Activated CD8-positive, alpha-beta memory T cell treated with anti-CD3 and anti-CD28 coated beads, Interleukin-2, amount 10 ng/mL, durations not matched to agents 7 days and 5 days (primary cell): ENCODE measurements at regions not wholly inside any gene's neighbourhood (a gene's known extent, or its start where the extent isn't known, plus 50 kb on each side); places are given as distances from the start of the nearest gene placed in this dataset.

Experiments
- ATAC-seq: fragments of 150-1000 bp; cut with Tn5 transposase; one replicate; pipeline ENCODE4 v1.10.0; 2021; ENCODE audit warnings: moderate library complexity
- CTCF ChIA-PET: fragments of 350-600 bp; sonication (Branson Sonifier 250); formaldehyde crosslinking; loops from one replicate; lab custom pipeline; 2021; ENCODE audit warnings: antibody characterized with exemption; lab: Charles Lee
- DNase-seq: peaks from one replicate; pipeline ENCODE4 v3.0.0-alpha.2; 2020
- H3K27ac Mint-ChIP-seq: one replicate; pipeline ENCODE4 v1.8.0; 2021; ENCODE audit warnings: mild to moderate bottlenecking, mixed read lengths
- H3K27me3 Mint-ChIP-seq: one replicate; pipeline ENCODE4 v1.8.0; 2021; ENCODE audit warnings: mixed read lengths
- H3K36me3 Mint-ChIP-seq: one replicate; pipeline ENCODE4 v1.8.0; 2021; ENCODE audit warnings: mild to moderate bottlenecking, mixed read lengths
- H3K4me1 Mint-ChIP-seq: one replicate; pipeline ENCODE4 v1.8.0; 2021; ENCODE audit warnings: mixed read lengths
- H3K4me3 Mint-ChIP-seq: one replicate; pipeline ENCODE4 v1.8.0; 2021; ENCODE audit warnings: mild to moderate bottlenecking, moderate library complexity, mixed read lengths
- H3K9me3 Mint-ChIP-seq: one replicate; pipeline ENCODE4 v1.8.0; 2022; ENCODE audit warnings: low read depth, mixed read lengths

DNA sequence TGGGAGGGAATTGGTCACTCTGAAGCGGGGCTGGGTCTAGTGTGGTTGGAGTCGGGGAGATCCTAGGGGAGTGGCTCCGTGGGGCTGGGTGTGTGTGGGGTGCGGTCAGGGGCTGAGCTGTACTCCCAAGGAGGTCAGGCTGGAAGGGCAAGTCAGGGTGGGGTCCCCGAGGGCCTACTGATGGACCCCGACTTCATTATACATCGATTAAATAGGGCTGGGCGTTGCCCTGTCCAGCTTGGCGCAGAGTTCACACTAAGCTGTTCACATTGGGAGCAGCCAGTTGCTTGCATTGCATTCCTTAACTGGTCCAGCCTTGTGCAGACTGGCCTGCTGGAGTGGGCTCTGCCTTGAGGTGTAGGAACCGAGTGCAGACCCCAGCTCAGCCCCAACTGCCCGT, 131.2 kb downstream of the ASB1 start:
- no peak overlapping the region for H3K4me3 Mint-ChIP-seq
- no peaks in the 10 kb centered on the region for H3K27me3 Mint-ChIP-seq
- CTCF ChIA-PET, result no interaction called here
- DNase-seq (no peak), ATAC-seq (no peak)
- no peaks in the 10 kb centered on the region for H3K4me1 Mint-ChIP-seq
- no peak overlapping the region for H3K27ac Mint-ChIP-seq
- no peaks in the 10 kb centered on the region for H3K36me3 Mint-ChIP-seq
- no peaks in the 10 kb centered on the region for H3K9me3 Mint-ChIP-seq

DNA sequence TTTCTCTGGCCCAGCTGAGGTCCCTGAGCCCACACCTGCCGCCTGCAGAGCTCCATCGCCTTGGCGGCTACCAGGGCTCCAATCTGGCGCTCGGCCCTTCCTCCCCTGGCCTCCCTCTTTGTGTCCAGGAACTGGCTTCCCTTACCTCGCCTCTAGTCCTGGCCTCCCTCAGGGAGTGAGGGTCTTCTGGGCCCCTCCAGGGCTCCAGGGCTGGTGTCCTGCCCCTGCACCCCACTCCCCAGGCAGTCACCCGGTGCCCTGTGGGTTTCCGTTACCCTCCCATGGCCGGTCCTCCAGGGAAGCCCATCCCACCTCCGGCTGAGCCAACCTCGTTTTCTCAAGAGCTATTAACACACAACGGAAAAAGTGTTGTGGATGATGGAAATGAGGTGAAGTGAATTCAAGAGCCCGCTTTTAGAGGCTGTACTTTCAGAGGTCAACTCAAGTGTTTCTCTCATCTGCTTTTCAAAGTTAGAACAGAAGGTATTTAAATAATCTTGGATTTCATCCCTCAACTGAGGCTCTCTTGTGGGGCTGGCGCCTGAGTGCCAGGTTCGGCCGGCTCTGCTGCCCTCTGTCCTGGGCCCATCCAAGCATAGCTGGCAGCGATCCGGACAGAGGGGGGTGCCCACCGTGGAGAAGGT, 131.9 kb downstream of the ASB1 start:
- no peaks in the 10 kb centered on the region for H3K36me3 Mint-ChIP-seq
- DNase-seq (no peak), ATAC-seq (no peak)
- no peaks in the 10 kb centered on the region for H3K4me1 Mint-ChIP-seq
- H3K4me3 Mint-ChIP-seq, result no peak overlapping the region
- no peaks in the 10 kb centered on the region for H3K9me3 Mint-ChIP-seq
- H3K27me3 Mint-ChIP-seq, result peaks cover 6% of the 10 kb centered on the region
- H3K27ac Mint-ChIP-seq, result no peak overlapping the region
- CTCF ChIA-PET, result interaction anchor here (0.8 kb wide), 1 partner anchor 187 kb away, joined by 3 read pairs; no protein-coding TSS in a partner anchor

GRCh38 chr2:238560234-238560633, 133.5 kb downstream of the ASB1 start:
- CTCF ChIA-PET, result no interaction called here
- ATAC-seq (no peak), DNase-seq (no peak)
- Mint-ChIP-seq H3K27ac (no peak overlapping the region), H3K9me3 (no peaks in the 10 kb centered on the region), H3K4me1 (no peaks in the 10 kb centered on the region), H3K27me3 (peaks cover 6% of the 10 kb centered on the region), H3K4me3 (no peak overlapping the region), H3K36me3 (no peaks in the 10 kb centered on the region)

DNA sequence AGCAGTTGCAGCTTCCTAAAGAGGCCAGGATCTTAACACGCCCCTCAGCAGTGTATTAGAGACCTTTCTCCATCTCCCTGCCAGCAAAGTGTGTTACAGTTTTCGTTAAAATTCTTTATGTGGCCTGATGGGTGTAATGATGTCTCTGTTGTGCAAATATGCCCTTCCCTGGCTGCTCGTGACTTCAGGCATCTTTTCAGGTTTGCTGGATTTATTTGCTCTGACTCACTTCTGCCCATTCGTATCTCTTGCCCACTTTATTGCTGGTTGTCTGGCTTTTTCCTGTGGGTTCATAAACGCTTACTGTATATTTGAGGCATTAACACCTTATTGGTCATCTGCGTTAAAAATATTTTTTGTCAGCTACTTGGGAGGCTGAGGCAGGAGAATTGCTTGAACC, 134.5 kb downstream of the ASB1 start:
- DNase-seq, result no peak
- Mint-ChIP-seq H3K36me3 (no peaks in the 10 kb centered on the region), H3K27ac (no peak overlapping the region), H3K9me3 (no peaks in the 10 kb centered on the region), H3K4me3 (no peak overlapping the region), H3K27me3 (peaks cover 6% of the 10 kb centered on the region), H3K4me1 (no peaks in the 10 kb centered on the region)
- CTCF ChIA-PET, result no interaction called here
- ATAC-seq, result no peak

GRCh38 chr2:238562446-238562845, 135.7 kb downstream of the ASB1 start:
- Mint-ChIP-seq H3K4me3 (no peak overlapping the region), H3K36me3 (no peaks in the 10 kb centered on the region), H3K27ac (no peak overlapping the region), H3K9me3 (no peaks in the 10 kb centered on the region), H3K4me1 (no peaks in the 10 kb centered on the region), H3K27me3 (peaks cover 6% of the 10 kb centered on the region)
- CTCF ChIA-PET, result no interaction called here
- no peak for DNase-seq
- no peak for ATAC-seq

GRCh38 chr2:238563551-238563950, 136.8 kb downstream of the ASB1 start:
- Mint-ChIP-seq H3K27ac (no peak overlapping the region), H3K4me3 (no peak overlapping the region), H3K4me1 (no peaks in the 10 kb centered on the region), H3K27me3 (peaks cover 6% of the 10 kb centered on the region), H3K36me3 (no peaks in the 10 kb centered on the region), H3K9me3 (no peaks in the 10 kb centered on the region)
- CTCF ChIA-PET, result no interaction called here
- ATAC-seq, result no peak
- no peak for DNase-seq

DNA sequence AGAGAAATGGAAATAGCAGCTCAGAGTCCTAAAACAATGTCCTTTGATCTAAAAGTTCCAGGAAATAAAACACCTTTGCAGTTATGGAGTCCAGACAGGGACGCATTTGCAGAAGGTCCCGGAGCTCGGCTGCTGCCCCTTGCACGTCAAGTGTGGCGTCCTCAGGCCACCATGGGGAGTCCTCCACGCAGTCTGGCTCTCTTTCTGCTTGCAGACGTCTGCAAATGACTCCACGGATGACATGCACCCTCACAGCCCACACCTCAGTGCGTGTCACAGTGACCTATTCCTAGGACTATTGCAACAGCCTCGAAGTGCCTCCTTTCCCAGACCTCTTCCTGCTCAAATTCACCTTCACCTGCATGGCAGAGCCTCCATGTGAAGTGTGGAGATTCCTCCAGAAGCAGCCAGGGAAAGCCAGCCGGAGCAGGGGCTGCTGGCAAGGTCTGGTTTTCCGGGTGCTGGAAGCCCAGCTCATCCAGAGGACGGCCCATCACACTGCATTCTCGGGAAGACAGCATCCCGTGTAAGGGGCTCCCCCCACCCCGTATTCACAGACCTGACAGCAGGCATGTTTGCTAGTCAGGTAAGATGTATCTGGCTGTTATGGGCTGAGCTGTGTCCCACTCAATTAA, 137.7 kb downstream of the ASB1 start:
- H3K4me3 Mint-ChIP-seq, result no peak overlapping the region
- H3K27ac Mint-ChIP-seq, result no peak overlapping the region
- no peaks in the 10 kb centered on the region for H3K9me3 Mint-ChIP-seq
- H3K27me3 Mint-ChIP-seq, result peaks cover 6% of the 10 kb centered on the region
- DNase-seq, result no peak
- no peaks in the 10 kb centered on the region for H3K4me1 Mint-ChIP-seq
- H3K36me3 Mint-ChIP-seq, result no peaks in the 10 kb centered on the region
- ATAC-seq, result no peak
- CTCF ChIA-PET, result no interaction called here

DNA sequence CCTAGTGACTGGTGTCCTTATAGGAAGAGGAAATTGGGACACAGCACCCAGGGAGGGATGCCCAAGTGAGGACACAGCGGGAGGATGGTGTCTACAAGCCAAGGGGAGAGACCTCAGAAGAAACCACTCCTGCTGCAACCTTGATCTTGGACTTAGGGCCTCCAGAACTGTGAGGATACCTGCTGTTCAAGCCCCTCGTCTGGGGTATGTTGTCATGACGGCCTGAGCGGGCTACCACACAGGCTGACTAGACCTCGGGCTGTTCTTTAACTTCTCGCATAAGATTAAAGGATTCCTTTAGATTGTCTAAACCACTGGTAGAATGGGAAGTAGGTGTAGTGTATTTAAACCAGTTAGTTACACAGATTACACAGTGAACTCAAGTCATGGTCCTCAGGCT, 138.3 kb downstream of the ASB1 start:
- Mint-ChIP-seq H3K36me3 (no peaks in the 10 kb centered on the region), H3K4me1 (no peaks in the 10 kb centered on the region)
- ATAC-seq, result no peak

GRCh38 chr2:238566001-238566645, 139.4 kb downstream of the ASB1 start:
- Mint-ChIP-seq H3K9me3 (no peaks in the 10 kb centered on the region), H3K27me3 (peaks cover 6% of the 10 kb centered on the region), H3K27ac (no peak overlapping the region), H3K4me1 (no peaks in the 10 kb centered on the region), H3K4me3 (no peak overlapping the region), H3K36me3 (no peaks in the 10 kb centered on the region)
- DNase-seq (no peak), ATAC-seq (no peak)
- CTCF ChIA-PET, result no interaction called here

More for the DNA sequence above, 138.3 kb downstream of the ASB1 start:
- H3K27ac Mint-ChIP-seq, result no peak overlapping the region
- peaks cover 6% of the 10 kb centered on the region for H3K27me3 Mint-ChIP-seq
- no peak overlapping the region for H3K4me3 Mint-ChIP-seq
- no peak for DNase-seq
- CTCF ChIA-PET, result no interaction called here
- H3K9me3 Mint-ChIP-seq, result no peaks in the 10 kb centered on the region

DNA sequence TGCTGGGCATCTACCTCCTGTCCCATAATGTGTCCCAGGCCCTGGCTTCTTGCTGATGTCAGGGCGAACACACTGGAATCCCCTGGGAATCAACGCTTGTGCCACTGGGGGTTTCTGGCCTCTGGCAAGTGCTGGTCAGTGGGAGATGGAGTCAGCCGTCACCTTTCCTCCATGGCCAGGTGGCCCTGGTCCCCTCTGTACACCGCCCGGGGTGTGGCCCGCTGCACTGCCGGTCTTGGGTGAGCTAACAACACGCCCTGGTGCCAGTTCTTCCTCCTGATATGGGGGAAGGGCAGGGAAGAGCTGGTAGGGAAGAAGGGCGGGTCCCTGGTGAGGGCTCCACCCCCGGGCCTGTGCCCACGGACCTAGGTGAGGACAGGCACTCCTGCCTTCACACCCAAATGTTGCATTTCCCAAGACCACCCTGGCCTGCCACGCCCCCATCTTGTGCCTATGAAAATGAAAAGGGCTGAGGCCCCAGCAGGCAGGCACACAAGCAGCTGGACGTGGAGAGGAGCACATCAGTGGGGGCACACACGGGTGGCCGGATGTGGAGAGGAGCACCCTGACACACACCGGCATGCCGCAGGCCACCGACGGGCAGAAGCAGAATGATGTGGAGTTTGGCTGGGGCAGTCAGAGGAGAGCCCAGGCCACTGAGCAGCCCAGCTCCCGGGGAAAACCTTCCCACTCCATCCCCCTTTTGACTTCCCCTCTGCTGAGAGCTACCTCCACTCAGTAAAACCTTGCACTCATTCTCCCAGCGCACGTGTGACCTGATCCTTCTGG, 140.5 kb downstream of the ASB1 start:
- Mint-ChIP-seq H3K27me3 (peaks cover 6% of the 10 kb centered on the region), H3K4me1 (no peaks in the 10 kb centered on the region), H3K36me3 (no peaks in the 10 kb centered on the region), H3K4me3 (no peak overlapping the region), H3K27ac (no peak overlapping the region), H3K9me3 (no peaks in the 10 kb centered on the region)
- DNase-seq (no peak), ATAC-seq (no peak)
- CTCF ChIA-PET, result no interaction called here

DNA sequence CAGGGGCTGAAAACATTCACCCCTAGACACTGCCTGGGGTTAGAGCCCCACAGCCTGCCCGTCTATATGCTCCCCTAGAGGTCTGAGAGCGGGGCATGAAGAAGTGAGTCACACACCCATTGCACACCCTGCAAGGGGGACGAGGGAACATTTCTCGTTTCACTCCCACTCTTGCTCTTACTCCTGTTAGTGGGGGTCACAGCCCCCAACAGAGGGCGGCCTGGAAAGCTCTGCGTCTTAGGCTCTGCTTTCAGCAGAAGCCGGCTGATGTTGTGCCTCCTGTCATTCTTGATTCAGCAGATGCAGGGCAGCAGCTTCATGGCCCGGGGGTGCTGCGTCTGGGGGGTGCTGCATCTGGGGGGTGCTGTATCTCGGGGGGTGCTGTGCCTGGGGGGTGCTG, 141.3 kb downstream of the ASB1 start:
- ATAC-seq, result no peak
- CTCF ChIA-PET, result interaction anchor here (1.1 kb wide), 1 partner anchor 218 kb away, joined by 3 read pairs; no protein-coding TSS in a partner anchor
- Mint-ChIP-seq H3K4me3 (no peak overlapping the region), H3K36me3 (no peaks in the 10 kb centered on the region), H3K4me1 (no peaks in the 10 kb centered on the region), H3K27me3 (peaks cover 6% of the 10 kb centered on the region), H3K9me3 (no peaks in the 10 kb centered on the region), H3K27ac (no peak overlapping the region)
- no peak for DNase-seq

- no peak for ATAC-seq
- no peaks in the 10 kb centered on the region for H3K4me1 Mint-ChIP-seq
- CTCF ChIA-PET, result interaction anchor here (1.1 kb wide), 1 partner anchor 217 kb away, joined by 3 read pairs; no protein-coding TSS in a partner anchor
- no peaks in the 10 kb centered on the region for H3K9me3 Mint-ChIP-seq
- no peak overlapping the region for H3K27ac Mint-ChIP-seq
- no peak overlapping the region for H3K4me3 Mint-ChIP-seq
- no peak for DNase-seq
- no peaks in the 10 kb centered on the region for H3K36me3 Mint-ChIP-seq
- H3K27me3 Mint-ChIP-seq, result no peaks in the 10 kb centered on the region
Measured at GRCh38 chr2:238568455-238569440, 142.0 kb downstream of the ASB1 start.
